GM18867 (cell line): ENCODE measurements at regions not wholly inside any gene's neighbourhood (a gene's known extent, or its start where the extent isn't known, plus 50 kb on each side); places are given as distances from the start of the nearest gene placed in this dataset.

Experiments
- ATAC-seq: cut with Tn5 transposase; IDR thresholded peaks from one replicate; pipeline ENCODE4 v1.9.1; 2021; ENCODE audit warnings: mild to moderate bottlenecking, moderate library complexity; ENCODE audit not compliant: unreplicated experiment

- ATAC-seq = no peak
These were observed 139.7 kb upstream of the LRFN2 start for GRCh38 chr6:40726853-40727252.

GRCh38 chr6:40725390-40725789 lies 138.2 kb upstream of the LRFN2 start:
- no peak for ATAC-seq

GRCh38 chr6:40724886-40725285 lies 137.7 kb upstream of the LRFN2 start:
- no peak for ATAC-seq

GRCh38 chr6:40723967-40724366 lies 136.8 kb upstream of the LRFN2 start:
- ATAC-seq = no peak

GRCh38 chr6:40722553-40723258 lies 135.5 kb upstream of the LRFN2 start:
- no peak for ATAC-seq

- ATAC-seq = no peak
These were observed 134.9 kb upstream of the LRFN2 start for GRCh38 chr6:40722091-40722490.

- no peak for ATAC-seq
These were observed 134.2 kb upstream of the LRFN2 start for GRCh38 chr6:40721271-40721952.

- no peak for ATAC-seq
These were observed 133.2 kb upstream of the LRFN2 start for GRCh38 chr6:40720375-40720748.

- no peak for ATAC-seq
These were observed 132.7 kb upstream of the LRFN2 start for GRCh38 chr6:40719671-40720374.

DNA sequence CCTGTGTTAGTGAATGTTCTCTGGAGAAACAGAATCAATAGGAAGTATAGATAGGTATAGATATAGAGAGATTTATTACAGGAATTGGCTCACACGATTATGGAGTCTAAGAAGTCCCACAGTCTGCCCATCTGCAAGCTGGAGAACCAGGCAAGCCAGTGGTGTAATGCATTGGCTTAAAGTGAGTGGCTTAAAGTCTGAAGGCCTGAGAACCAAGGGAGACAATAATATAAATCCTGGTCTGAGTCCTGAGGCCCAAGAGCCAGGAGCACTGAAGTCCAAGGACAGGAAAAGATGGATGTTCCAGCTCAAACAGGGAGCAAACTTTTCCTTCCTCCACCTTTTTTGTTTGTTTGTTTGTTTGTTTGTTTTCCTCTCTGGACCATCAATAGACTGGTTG lies 131.2 kb upstream of the LRFN2 start:
- no peak for ATAC-seq

- ATAC-seq = no peak
These were observed 130.4 kb upstream of the LRFN2 start for GRCh38 chr6:40717411-40718057.

DNA sequence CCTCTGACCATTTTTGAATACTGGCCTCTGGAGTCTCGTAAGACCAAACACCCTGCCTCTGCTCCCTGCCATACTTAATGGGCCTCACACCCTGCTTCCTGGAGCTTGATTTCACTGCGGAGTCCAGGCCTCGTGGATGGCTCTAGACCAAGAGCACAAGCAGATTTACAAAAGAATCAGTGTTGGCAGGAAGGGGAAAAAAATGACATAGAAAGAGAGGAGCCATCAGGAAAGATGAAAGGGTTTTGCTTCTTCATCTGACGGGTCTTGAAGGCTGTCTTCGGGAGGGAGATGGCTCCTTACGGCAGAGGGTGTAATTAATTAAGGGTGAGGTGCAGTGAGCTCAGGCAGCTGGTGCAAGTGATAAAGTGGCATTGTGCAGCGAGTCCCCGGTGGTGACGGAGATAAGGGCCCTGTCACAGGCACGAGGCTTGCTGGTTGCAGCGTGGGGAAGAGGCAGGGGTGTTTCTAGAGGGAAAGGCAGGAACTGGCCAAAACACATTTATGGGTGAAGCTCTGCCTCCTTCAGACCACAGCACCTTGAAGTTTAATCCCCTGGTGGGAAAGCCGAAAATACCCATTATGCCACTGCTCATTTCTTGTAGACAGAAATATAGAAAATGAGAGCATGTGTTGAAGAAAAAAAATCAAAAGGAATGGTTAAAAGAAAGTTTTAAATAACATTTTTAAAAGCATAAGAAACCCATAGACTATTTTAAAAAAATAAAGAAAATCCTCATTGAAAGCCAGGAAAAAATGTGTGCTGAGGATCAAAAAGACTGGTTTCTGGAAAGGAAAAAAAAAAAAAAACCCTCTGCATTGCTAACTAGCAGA lies 128.6 kb upstream of the LRFN2 start:
- ATAC-seq = no peak

GRCh38 chr6:40714576-40715564 lies 127.7 kb upstream of the LRFN2 start:
- ATAC-seq = no peak

GRCh38 chr6:40714143-40714542 lies 127.0 kb upstream of the LRFN2 start:
- no peak for ATAC-seq

- no peak for ATAC-seq
These were observed 126.0 kb upstream of the LRFN2 start for GRCh38 chr6:40713002-40713719.

- ATAC-seq = no peak
These were observed 123.6 kb upstream of the LRFN2 start for GRCh38 chr6:40710626-40711330.

GRCh38 chr6:40708049-40708448 lies 120.9 kb upstream of the LRFN2 start:
- no peak for ATAC-seq

GRCh38 chr6:40706178-40706577 lies 119.0 kb upstream of the LRFN2 start:
- no peak for ATAC-seq
